HL-60 (cell line): ENCODE measurements at regions not wholly inside any gene's neighbourhood (a gene's known extent, or its start where the extent isn't known, plus 50 kb on each side); places are given as distances from the start of the nearest gene placed in this dataset.

Source experiments
- DNase-seq, 2 experiments: peaks; one replicate each; pipeline ENCODE4 v3.0.0-alpha.2; 2010 to 2020; ENCODE audit warnings: low read depth in 1 of 2, low spot score in 1 of 2
- H3K27ac ChIP-seq: fragments of 250-450 bp; sonication (Bioruptor Pico); replicated peaks from 2 replicates; pipeline ENCODE4 v1.5.1; 2020; ENCODE audit warnings: mild to moderate bottlenecking, moderate library complexity
- H3K27me3 ChIP-seq: fragments of 250-450 bp; sonication (Bioruptor Pico); 2 replicates; pipeline ENCODE4 v1.5.1; 2021; ENCODE audit warnings: mild to moderate bottlenecking, moderate library complexity; ENCODE audit not compliant: insufficient read depth, poor library complexity, severe bottlenecking
- H3K4me3 ChIP-seq: replicated peaks from 2 replicates; pipeline ENCODE4 v1.5.1; 2011; ENCODE audit warnings: mild to moderate bottlenecking, control low read depth, low read length; ENCODE audit not compliant: insufficient read depth
- GABPA ChIP-seq: IDR thresholded peaks from 2 replicates; pipeline ENCODE4 v1.6.1; 2012; ENCODE audit warnings: low read depth
- POLR2AphosphoS5 ChIP-seq: IDR thresholded peaks from 2 replicates; pipeline ENCODE4 v1.6.1; 2012; ENCODE audit warnings: low read depth
- SPI1 ChIP-seq: IDR thresholded peaks from 2 replicates; pipeline ENCODE4 v1.6.1; 2012; ENCODE audit warnings: low read depth, mild to moderate bottlenecking, borderline replicate concordance
- TF ChIP-seq, protein P1 (sequence below): IDR thresholded peaks from 2 replicates; pipeline ENCODE4 v1.6.1; 2012; ENCODE audit warnings: low read depth; ENCODE audit not compliant: insufficient replicate concordance
- TF ChIP-seq, protein P2 (sequence below): IDR thresholded peaks from one replicate; pipeline ENCODE4 v1.5.1; 2011; ENCODE audit warnings: low read length, control low read depth, inconsistent platforms; ENCODE audit not compliant: insufficient read depth

DNA sequence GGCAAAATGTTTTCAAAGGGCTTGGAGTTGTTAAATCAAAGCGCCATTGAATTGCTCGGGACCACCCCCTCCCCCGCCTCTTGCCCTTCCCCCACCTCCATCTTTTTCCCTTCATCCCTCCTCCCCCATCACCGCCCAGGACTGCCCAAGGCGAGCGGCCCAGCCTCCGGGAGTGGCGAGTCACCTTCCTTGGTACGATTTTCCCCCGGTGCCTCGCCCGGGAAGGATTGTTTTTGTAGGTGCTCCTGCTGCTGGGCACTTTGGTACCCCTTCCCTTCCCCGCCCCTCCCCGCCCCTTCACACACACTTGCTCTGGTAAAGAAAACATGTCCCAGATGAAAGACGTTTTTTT is 61.2 kb downstream of the TMEM174 start:
- peaks cover 6% of the 10 kb centered on the region for H3K27me3 ChIP-seq
- TF ChIP-seq, protein P1, sequence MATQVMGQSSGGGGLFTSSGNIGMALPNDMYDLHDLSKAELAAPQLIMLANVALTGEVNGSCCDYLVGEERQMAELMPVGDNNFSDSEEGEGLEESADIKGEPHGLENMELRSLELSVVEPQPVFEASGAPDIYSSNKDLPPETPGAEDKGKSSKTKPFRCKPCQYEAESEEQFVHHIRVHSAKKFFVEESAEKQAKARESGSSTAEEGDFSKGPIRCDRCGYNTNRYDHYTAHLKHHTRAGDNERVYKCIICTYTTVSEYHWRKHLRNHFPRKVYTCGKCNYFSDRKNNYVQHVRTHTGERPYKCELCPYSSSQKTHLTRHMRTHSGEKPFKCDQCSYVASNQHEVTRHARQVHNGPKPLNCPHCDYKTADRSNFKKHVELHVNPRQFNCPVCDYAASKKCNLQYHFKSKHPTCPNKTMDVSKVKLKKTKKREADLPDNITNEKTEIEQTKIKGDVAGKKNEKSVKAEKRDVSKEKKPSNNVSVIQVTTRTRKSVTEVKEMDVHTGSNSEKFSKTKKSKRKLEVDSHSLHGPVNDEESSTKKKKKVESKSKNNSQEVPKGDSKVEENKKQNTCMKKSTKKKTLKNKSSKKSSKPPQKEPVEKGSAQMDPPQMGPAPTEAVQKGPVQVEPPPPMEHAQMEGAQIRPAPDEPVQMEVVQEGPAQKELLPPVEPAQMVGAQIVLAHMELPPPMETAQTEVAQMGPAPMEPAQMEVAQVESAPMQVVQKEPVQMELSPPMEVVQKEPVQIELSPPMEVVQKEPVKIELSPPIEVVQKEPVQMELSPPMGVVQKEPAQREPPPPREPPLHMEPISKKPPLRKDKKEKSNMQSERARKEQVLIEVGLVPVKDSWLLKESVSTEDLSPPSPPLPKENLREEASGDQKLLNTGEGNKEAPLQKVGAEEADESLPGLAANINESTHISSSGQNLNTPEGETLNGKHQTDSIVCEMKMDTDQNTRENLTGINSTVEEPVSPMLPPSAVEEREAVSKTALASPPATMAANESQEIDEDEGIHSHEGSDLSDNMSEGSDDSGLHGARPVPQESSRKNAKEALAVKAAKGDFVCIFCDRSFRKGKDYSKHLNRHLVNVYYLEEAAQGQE = no peak
- TF ChIP-seq, protein P2, sequence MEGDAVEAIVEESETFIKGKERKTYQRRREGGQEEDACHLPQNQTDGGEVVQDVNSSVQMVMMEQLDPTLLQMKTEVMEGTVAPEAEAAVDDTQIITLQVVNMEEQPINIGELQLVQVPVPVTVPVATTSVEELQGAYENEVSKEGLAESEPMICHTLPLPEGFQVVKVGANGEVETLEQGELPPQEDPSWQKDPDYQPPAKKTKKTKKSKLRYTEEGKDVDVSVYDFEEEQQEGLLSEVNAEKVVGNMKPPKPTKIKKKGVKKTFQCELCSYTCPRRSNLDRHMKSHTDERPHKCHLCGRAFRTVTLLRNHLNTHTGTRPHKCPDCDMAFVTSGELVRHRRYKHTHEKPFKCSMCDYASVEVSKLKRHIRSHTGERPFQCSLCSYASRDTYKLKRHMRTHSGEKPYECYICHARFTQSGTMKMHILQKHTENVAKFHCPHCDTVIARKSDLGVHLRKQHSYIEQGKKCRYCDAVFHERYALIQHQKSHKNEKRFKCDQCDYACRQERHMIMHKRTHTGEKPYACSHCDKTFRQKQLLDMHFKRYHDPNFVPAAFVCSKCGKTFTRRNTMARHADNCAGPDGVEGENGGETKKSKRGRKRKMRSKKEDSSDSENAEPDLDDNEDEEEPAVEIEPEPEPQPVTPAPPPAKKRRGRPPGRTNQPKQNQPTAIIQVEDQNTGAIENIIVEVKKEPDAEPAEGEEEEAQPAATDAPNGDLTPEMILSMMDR = no peak
- TF ChIP-seq SPI1 = no peak
- TF ChIP-seq POLR2AphosphoS5 = no peak
- TF ChIP-seq GABPA = no peak
- no peak for DNase-seq
- no peak overlapping the region for H3K27ac ChIP-seq
- no peak overlapping the region for H3K4me3 ChIP-seq

DNA sequence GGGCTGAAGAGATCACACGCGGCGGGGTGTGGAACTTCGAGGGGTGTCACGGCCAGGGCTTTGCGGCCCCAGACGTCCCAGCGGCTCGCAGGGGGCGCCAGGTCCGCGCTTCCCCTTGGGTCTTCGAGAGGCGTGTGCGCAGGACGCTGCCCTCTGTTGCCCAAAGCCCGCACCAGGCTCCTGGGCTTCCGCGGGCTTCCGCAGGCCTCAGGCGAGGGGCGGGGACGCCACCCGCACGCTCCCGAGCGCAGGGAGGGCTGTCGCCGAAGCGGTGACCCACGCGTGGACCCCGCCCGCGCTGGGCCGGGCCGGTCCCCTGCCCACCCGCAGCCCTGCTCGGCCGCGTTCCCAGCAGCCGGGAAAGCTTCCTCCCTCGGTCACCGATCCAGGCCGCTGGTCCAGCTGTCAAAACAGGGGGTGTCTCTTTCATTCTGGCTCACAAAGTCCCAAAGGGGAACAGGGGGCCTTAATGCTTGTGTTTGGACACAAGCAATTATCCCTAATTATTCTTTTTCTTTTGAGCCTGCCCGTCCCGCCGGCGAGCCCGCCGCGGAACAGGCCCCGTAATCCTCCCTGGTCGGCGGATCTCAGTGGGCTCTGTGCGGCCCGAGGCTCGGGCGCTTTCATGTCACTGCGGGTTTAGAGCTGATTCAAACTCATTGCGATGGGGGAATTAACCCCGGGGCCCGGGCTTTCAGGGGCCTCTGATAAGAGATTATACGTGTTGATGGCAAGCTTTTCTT is 60.6 kb downstream of the TMEM174 start:
- Histone ChIP-seq H3K27ac (no peak overlapping the region), H3K27me3 (peaks cover 6% of the 10 kb centered on the region), H3K4me3 (no peak overlapping the region)
- TF ChIP-seq SPI1 (no peak), GABPA (no peak), POLR2AphosphoS5 (no peak)
- TF ChIP-seq, protein P2 = no peak
- no peak for DNase-seq

DNA sequence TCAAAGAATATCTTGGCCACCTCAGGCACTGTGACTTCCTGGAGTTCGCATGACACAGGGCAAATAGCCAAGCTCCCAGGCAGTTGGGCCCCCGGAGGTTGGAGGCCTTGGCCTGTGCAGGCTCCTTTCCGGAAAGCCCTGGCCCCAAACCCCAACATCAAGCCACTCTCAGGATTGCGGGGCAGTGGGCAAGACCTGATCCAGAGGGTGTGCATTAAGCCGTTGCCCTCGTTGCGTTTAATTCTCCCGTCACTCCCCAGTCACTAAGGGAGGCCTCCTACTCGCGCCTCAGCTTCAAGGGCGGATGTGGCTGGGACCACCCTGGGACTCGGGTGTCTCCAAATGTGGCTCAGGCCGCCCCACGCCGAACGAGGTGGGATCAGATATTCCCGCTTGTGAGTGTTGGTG is 60.1 kb downstream of the TMEM174 start:
- no peak for DNase-seq
- Histone ChIP-seq H3K27ac (no peak overlapping the region), H3K27me3 (peaks cover 6% of the 10 kb centered on the region), H3K4me3 (no peak overlapping the region)
- TF ChIP-seq GABPA (no peak), SPI1 (no peak)

DNA sequence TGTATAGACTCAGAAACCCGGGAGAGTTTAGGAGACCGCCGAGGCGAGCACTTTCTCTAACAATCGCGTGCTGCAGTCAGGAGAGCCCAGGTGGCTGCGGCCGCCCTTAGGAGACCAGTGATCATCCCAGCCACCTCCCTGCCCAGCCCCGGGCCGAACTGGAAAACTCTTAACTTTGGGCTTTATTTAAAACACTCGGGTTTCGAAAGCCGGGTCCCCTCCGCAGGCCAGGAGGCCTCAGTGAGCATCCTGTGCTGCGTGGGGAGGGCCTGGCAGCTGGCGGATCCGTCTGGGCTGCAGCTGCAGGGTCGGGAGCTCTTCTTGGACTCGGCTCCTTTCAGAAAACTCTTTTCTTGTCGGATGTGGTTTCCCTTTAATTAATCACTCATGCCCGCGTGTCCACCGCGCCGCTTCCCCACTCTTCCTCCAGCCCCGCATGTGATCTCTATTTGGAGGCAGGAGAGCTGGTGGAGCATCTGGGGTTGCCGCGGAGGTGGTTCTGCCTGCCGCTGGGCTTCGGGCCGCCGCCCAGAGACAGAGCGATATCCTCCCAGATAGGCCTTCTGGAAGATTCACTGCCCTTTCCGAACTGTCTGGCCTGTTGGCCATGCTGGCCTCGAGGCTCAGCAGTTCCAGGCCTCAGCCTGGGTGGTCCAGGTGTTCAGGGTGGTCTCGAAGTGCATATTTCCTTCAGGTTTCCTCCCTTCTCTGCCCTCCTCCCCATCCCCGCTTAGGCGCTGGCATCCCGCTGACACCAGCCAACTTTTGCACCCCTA is 59.5 kb downstream of the TMEM174 start:
- H3K4me3 ChIP-seq = no peak overlapping the region
- TF ChIP-seq, protein P1 = no peak
- TF ChIP-seq POLR2AphosphoS5 = no peak
- TF ChIP-seq GABPA = no peak
- TF ChIP-seq, protein P2 = no peak
- TF ChIP-seq SPI1 = no peak
- DNase-seq = no peak
- peaks cover 6% of the 10 kb centered on the region for H3K27me3 ChIP-seq
- no peak overlapping the region for H3K27ac ChIP-seq
